Fibroblast of lung (primary cell): ENCODE measurements at regions not wholly inside any gene's neighbourhood (a gene's known extent, or its start where the extent isn't known, plus 50 kb on each side); places are given as distances from the start of the nearest gene placed in this dataset.

Experiments
- DNase-seq, 2 donors: peaks; one replicate each; pipeline versions ENCODE4 v3.0.0 to v3.0.0-alpha.2; 2010; ENCODE audit warnings: low read depth in 2 of 2
- H2AFZ ChIP-seq: 2 replicates; pipeline ENCODE4 v1.5.1; 2012; ENCODE audit warnings: low read length, control low read depth, inconsistent platforms
- H3K27ac ChIP-seq: 2 replicates; pipeline ENCODE4 v1.5.1; 2011; ENCODE audit warnings: low read length, control low read depth; ENCODE audit not compliant: insufficient read depth
- H3K27me3 ChIP-seq: 2 replicates; pipeline ENCODE4 v1.5.1; 2011; ENCODE audit warnings: mild to moderate bottlenecking, low read length; ENCODE audit not compliant: control insufficient read depth, insufficient read depth
- H3K36me3 ChIP-seq: 2 replicates; pipeline ENCODE4 v1.5.1; 2011; ENCODE audit warnings: low read length; ENCODE audit not compliant: control insufficient read depth, insufficient read depth
- H3K4me1 ChIP-seq: 2 replicates; pipeline ENCODE4 v1.5.1; 2011; ENCODE audit warnings: low read length; ENCODE audit not compliant: control insufficient read depth, insufficient read depth; ENCODE audit errors: extremely low read depth
- H3K4me2 ChIP-seq: 2 replicates; pipeline ENCODE4 v1.5.1; 2011; ENCODE audit warnings: low read length, control low read depth; ENCODE audit not compliant: insufficient read depth; ENCODE audit errors: extremely low read depth
- H3K4me3 ChIP-seq, 4 experiments: fragments of 200-600 bp in 1 of 4; sonication (generic) in 1 of 4; replicated peaks in 1 of 4; 2 replicates each; pipeline ENCODE4 v1.5.1; 2011 to 2016; ENCODE audit warnings: low read length in 4 of 4, low read depth in 3 of 4, mild to moderate bottlenecking in 3 of 4, control low read depth in 2 of 4, inconsistent platforms in 1 of 4, mixed read lengths in 1 of 4; ENCODE audit not compliant: insufficient read depth in 1 of 4; ENCODE audit errors: control extremely low read depth in 1 of 4
- H3K79me2 ChIP-seq: 2 replicates; pipeline ENCODE4 v1.5.1; 2012; ENCODE audit warnings: mild to moderate bottlenecking, low read length, inconsistent platforms; ENCODE audit not compliant: control insufficient read depth, insufficient read depth
- H3K9ac ChIP-seq: 2 replicates; pipeline ENCODE4 v1.5.1; 2011; ENCODE audit warnings: mild to moderate bottlenecking, low read length, control low read depth; ENCODE audit not compliant: insufficient read depth
- H3K9me3 ChIP-seq: 2 replicates; pipeline ENCODE4 v1.5.1; 2012; ENCODE audit warnings: low read depth, low read length; ENCODE audit not compliant: control insufficient read depth, insufficient read depth
- H4K20me1 ChIP-seq: 2 replicates; pipeline ENCODE4 v1.5.1; 2011; ENCODE audit warnings: low read length; ENCODE audit not compliant: control insufficient read depth, insufficient read depth; ENCODE audit errors: extremely low read depth
- CTCF ChIP-seq, 2 donors: IDR thresholded peaks in 1 of 2; conservative IDR thresholded peaks in 1 of 2; 1 replicate in 1 of 2; 2 replicates in 1 of 2; pipeline ENCODE4 v1.5.1; 2011 to 2012; ENCODE audit warnings: low read length in 2 of 2, control low read depth in 1 of 2, inconsistent platforms in 1 of 2, low read depth in 1 of 2, mild to moderate bottlenecking in 1 of 2
- EZH2 ChIP-seq: IDR thresholded peaks from 2 replicates; pipeline ENCODE4 v1.5.1; 2012; ENCODE audit warnings: low read length, control low read depth, mild to moderate bottlenecking; ENCODE audit errors: missing control alignments

GRCh38 chr3:177561769-177562392 is 364.6 kb upstream of the TBL1XR1 start:
- Histone ChIP-seq H3K4me1 (no peaks in the 10 kb centered on the region), H3K9ac (no peak overlapping the region), H3K36me3 (no peaks in the 10 kb centered on the region), H2AFZ (no peak overlapping the region), H3K9me3 (no peaks in the 10 kb centered on the region), H3K4me3 (no peak overlapping the region), H3K79me2 (no peaks in the 10 kb centered on the region), H3K27ac (no peak overlapping the region), H3K27me3 (no peaks in the 10 kb centered on the region), H4K20me1 (no peaks in the 10 kb centered on the region), H3K4me2 (no peak overlapping the region)
- no peak for DNase-seq
- TF ChIP-seq CTCF (conservative IDR thresholded peaks at IDR 0.05 in 1 of 2, IDR thresholded peaks at IDR 0.05 in 1 of 2; ENCODE audit: low read depth in 1 of 2, low read length in 2 of 2) (no peak), EZH2 (no peak)

GRCh38 chr3:177563243-177563780 is 366.0 kb upstream of the TBL1XR1 start:
- no peak for TF ChIP-seq EZH2
- no peak for TF ChIP-seq CTCF (conservative IDR thresholded peaks at IDR 0.05 in 1 of 2, IDR thresholded peaks at IDR 0.05 in 1 of 2; ENCODE audit: low read depth in 1 of 2, low read length in 2 of 2)
- Histone ChIP-seq H3K4me2 (no peak overlapping the region), H3K27me3 (no peaks in the 10 kb centered on the region), H3K4me1 (no peaks in the 10 kb centered on the region), H2AFZ (no peak overlapping the region), H3K36me3 (no peaks in the 10 kb centered on the region), H4K20me1 (no peaks in the 10 kb centered on the region), H3K4me3 (no peak overlapping the region), H3K9me3 (no peaks in the 10 kb centered on the region), H3K27ac (no peak overlapping the region), H3K9ac (no peak overlapping the region), H3K79me2 (no peaks in the 10 kb centered on the region)
- DNase-seq, result peak; percentile 35 to 37

GRCh38 chr3:177563792-177564191 is 366.5 kb upstream of the TBL1XR1 start:
- Histone ChIP-seq H3K4me3 (no peak overlapping the region), H3K27me3 (no peaks in the 10 kb centered on the region), H3K4me1 (no peaks in the 10 kb centered on the region), H3K27ac (no peak overlapping the region), H3K79me2 (no peaks in the 10 kb centered on the region), H3K9ac (no peak overlapping the region), H3K4me2 (no peak overlapping the region), H3K9me3 (no peaks in the 10 kb centered on the region), H2AFZ (no peak overlapping the region), H4K20me1 (no peaks in the 10 kb centered on the region), H3K36me3 (no peaks in the 10 kb centered on the region)
- DNase-seq, result no peak
- TF ChIP-seq CTCF (conservative IDR thresholded peaks at IDR 0.05 in 1 of 2, IDR thresholded peaks at IDR 0.05 in 1 of 2; ENCODE audit: low read depth in 1 of 2, low read length in 2 of 2) (no peak), EZH2 (no peak)
